Central memory CD8-positive, alpha-beta T cell (primary cell): ENCODE measurements at regions not wholly inside any gene's neighbourhood (a gene's known extent, or its start where the extent isn't known, plus 50 kb on each side); places are given as distances from the start of the nearest gene placed in this dataset.
"Not testable (repeated sequence)": the region's sequence is repeated elsewhere in the genome, so short reads cannot be mapped to it uniquely, and the experiment has no call there.

Experiments
- ATAC-seq: fragments of 150-1000 bp; cut with Tn5 transposase; replicated peaks from 2 replicates; pipeline ENCODE4 v1.10.0; 2022; ENCODE audit warnings: mild to moderate bottlenecking, moderate FRiP score, moderate number of reproducible peaks; ENCODE audit not compliant: poor library complexity, severe bottlenecking; ENCODE audit errors: extremely low read depth
- DNase-seq, 2 donors: peaks; one replicate each; pipeline ENCODE4 v3.0.0; 2021; ENCODE audit warnings: low spot score in 2 of 2
- H3K27ac Mint-ChIP-seq: one replicate; pipeline ENCODE4 v1.8.0; 2022; ENCODE audit warnings: low read depth, mild to moderate bottlenecking, moderate library complexity, mixed read lengths
- H3K27me3 Mint-ChIP-seq: one replicate; pipeline ENCODE4 v1.8.0; 2022; ENCODE audit warnings: mixed read lengths
- H3K36me3 Mint-ChIP-seq: one replicate; pipeline ENCODE4 v1.8.0; 2022; ENCODE audit warnings: mild to moderate bottlenecking, moderate library complexity, mixed read lengths; ENCODE audit not compliant: insufficient read depth
- H3K4me1 Mint-ChIP-seq: one replicate; pipeline ENCODE4 v1.8.0; 2022; ENCODE audit warnings: mixed read lengths
- H3K4me3 Mint-ChIP-seq: one replicate; pipeline ENCODE4 v1.8.0; 2022; ENCODE audit warnings: mild to moderate bottlenecking, moderate library complexity, mixed read lengths
- H3K9me3 Mint-ChIP-seq: one replicate; pipeline ENCODE4 v1.8.0; 2022; ENCODE audit warnings: mixed read lengths

DNA sequence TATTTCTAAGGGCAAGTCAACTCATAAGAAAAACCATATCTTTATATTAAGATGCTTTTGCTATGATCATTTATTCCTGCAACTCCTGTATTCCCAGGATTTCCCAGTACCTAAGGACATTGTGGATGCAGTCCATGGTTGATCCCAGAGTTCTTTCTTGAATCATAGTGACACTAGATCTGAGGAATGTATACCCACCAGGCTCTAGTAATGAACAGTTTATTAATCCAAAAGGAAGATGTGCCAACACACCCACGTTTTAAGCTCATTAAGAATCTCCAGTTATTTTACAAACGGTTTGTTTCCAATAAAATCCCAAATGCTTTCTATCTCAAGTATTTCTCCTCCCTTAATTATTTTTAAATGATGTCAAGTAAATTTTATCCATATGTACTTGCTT is 210.8 kb upstream of the ZEB2 start:
- Mint-ChIP-seq H3K36me3 (no peaks in the 10 kb centered on the region), H3K4me3 (no peak overlapping the region), H3K27me3 (no peaks in the 10 kb centered on the region), H3K27ac (no peak overlapping the region), H3K9me3 (no peaks in the 10 kb centered on the region), H3K4me1 (no peaks in the 10 kb centered on the region)
- no peak for DNase-seq
- ATAC-seq, result no peak

DNA sequence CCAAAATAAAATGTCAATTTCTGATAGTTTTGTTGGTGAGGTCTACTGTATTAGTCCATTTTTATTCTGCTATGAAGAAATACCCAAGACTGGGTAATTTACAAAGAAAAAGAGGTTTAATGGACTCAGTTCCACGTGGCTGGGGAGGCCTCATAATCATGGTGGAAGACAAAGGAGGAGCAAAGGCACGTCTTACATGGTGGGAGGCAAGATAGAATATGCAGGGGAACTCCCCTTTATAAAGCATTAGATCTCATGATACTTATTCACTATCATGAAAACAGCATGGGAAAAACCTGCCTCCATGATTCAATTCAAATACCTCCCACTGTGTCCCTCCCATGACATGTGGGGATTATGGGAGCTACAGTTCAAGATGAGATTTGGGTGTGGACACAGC is 204.5 kb upstream of the ZEB2 start:
- DNase-seq, H3K36me3 Mint-ChIP-seq, ATAC-seq, H3K27me3 Mint-ChIP-seq, H3K27ac Mint-ChIP-seq, H3K4me1 Mint-ChIP-seq, H3K4me3 Mint-ChIP-seq, H3K9me3 Mint-ChIP-seq: not testable (repeated sequence)

DNA sequence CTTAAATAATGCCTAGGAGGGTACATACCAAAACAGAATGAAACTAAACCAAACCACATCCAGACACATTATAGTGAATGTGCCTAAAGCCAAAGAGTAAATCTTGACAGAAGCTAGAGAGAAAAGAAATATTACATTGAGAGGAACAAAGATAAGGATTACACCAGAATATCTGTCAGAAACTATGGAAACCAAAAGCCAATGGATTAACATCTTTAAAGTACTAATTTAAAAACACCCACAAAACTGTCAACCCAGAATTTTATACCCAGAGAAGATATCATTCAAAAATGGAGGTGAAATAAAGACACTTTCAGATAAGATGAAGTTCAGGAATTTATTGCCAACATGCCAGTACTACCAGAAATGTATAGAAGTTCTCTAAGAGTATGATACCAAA is 198.5 kb upstream of the ZEB2 start:
- Mint-ChIP-seq H3K4me3 (no peak overlapping the region), H3K27me3 (peaks cover 7% of the 10 kb centered on the region), H3K36me3 (no peaks in the 10 kb centered on the region), H3K27ac (no peak overlapping the region), H3K9me3 (peaks cover 18% of the 10 kb centered on the region), H3K4me1 (no peaks in the 10 kb centered on the region)
- DNase-seq (no peak), ATAC-seq (no peak)

DNA sequence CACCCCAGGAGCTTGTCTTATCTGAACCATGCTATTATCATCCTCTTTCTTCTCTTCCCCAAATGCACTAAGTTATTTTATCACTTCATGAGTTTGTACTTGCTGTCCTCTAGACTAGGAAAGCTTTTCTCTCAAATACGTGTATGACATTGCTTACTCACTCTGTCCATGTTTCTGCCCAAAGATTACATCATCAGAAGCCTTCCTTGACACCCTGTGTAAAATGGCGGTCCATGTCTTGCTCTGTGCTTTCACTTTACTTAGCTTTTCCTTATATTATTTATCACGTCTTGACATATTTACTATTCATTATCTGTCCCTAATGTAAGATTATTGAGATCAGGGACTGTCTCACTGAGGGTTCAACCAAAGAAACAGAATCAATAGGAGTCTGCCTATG is 196.1 kb upstream of the ZEB2 start:
- no peak overlapping the region for H3K27ac Mint-ChIP-seq
- ATAC-seq, result no peak
- peaks cover 18% of the 10 kb centered on the region for H3K9me3 Mint-ChIP-seq
- no peak for DNase-seq
- H3K4me3 Mint-ChIP-seq, result no peak overlapping the region
- H3K4me1 Mint-ChIP-seq, result no peaks in the 10 kb centered on the region
- no peaks in the 10 kb centered on the region for H3K27me3 Mint-ChIP-seq
- H3K36me3 Mint-ChIP-seq, result no peaks in the 10 kb centered on the region

DNA sequence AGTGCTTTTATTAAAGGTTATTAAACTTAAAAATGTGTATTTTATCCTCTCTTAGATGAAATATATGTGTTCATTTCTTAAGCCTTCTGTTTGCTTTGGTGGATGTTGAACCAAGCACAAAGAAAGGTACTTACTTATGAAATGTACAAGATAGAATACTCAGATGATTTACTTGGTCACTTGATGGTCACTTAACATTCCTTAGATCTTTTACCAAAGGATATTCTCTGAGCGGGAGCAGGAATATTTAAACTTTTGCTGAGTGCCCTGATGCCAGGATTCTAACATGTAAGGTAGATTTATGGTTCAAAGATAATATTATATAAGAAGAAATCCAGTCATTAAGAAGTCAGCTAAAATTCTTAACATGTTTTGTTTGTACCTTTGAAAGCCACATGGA is 193.5 kb upstream of the ZEB2 start:
- ATAC-seq (no peak), DNase-seq (no peak)
- no peaks in the 10 kb centered on the region for H3K4me1 Mint-ChIP-seq
- peaks cover 17% of the 10 kb centered on the region for H3K9me3 Mint-ChIP-seq
- no peak overlapping the region for H3K27ac Mint-ChIP-seq
- H3K27me3 Mint-ChIP-seq, result no peaks in the 10 kb centered on the region
- no peaks in the 10 kb centered on the region for H3K36me3 Mint-ChIP-seq
- no peak overlapping the region for H3K4me3 Mint-ChIP-seq

DNA sequence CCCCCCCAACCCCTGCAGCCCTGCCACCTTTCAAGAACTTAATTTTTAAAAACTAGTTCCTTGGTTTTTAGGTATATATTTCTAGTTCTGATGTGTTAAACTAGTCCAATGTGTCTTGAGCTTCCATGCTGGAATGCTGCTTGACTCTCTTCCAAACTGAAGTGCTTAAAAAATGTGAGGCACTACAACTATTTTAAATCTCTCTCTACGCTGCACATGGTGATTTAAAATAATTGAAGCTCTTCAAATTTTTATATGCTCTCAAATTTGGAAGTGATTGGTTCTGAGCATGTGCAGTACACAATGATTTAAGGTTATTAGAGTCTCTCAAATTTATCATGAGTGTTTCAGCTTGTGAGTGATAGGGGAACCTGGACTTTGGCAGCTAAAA is 192.6 kb upstream of the ZEB2 start:
- Mint-ChIP-seq H3K4me3 (no peak overlapping the region), H3K36me3 (no peaks in the 10 kb centered on the region), H3K4me1 (no peaks in the 10 kb centered on the region), H3K27me3 (no peaks in the 10 kb centered on the region), H3K9me3 (peaks cover 9% of the 10 kb centered on the region), H3K27ac (no peak overlapping the region)
- DNase-seq (no peak), ATAC-seq (no peak)

DNA sequence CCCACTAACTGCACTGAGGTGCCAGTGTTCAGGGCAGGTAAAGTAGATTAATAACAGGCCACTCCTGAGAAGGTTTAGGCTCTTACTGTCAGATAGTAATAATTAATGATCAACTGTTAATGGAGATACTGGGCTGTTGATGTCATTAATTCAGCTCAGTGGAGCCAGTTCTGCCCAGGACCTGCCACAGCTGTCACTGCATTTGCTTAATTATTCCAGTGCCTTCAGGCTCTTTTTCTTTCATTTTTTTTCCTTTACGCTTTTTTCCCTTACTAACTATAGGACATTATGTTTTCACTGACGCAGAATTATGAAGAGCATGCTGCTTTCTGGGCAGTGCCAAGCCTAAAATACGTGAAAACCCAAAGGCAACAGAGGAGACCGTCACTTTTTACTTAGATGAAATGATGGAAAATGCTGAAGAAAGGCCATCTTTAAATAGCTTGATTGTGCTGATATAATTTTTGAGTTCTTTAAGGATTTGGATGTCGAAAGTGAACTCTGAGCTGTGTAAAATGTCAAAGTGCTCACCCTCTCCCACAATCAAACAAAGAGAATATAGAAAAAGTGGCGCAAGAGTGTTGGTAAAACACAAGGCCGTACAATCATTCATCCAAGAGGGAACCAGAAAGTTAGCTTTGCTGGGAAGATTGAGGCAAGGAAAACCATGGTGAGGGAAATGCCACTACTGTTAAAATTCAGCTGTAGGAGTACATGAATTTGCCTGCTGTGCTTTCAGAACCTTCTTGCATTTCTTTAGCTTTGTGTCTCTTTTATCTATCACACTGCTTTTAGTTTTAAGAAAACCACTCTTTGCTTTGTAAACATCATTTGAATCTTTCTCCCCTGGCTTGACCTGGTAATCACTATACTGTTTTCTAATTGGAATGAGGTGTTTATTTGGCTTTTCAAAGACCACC is 192.0 kb upstream of the ZEB2 start:
- Mint-ChIP-seq H3K36me3 (no peaks in the 10 kb centered on the region), H3K4me1 (no peaks in the 10 kb centered on the region), H3K4me3 (no peak overlapping the region), H3K9me3 (peaks cover 2% of the 10 kb centered on the region), H3K27me3 (no peaks in the 10 kb centered on the region), H3K27ac (no peak overlapping the region)
- no peak for DNase-seq
- ATAC-seq, result no peak

DNA sequence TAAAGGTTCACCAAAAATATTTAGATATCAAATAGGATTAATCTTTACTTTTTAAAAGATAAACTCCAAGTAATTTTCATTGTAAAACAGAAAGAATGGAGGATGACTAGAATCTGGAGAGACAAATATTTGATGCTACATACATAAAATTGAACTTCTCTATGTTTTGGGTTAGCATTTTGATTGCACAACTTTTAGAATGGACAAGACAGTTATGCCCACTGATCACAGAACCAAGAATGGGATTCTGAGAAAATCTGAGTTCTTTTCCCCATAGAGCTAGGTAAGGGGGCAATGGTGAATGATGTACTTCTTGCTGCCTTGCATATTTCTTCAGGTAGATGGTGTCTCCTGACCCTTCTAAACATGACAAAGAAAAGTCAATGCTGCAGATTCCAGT is 191.2 kb upstream of the ZEB2 start:
- H3K36me3 Mint-ChIP-seq, result no peaks in the 10 kb centered on the region
- no peak overlapping the region for H3K27ac Mint-ChIP-seq
- no peaks in the 10 kb centered on the region for H3K27me3 Mint-ChIP-seq
- no peaks in the 10 kb centered on the region for H3K9me3 Mint-ChIP-seq
- H3K4me1 Mint-ChIP-seq, result no peaks in the 10 kb centered on the region
- no peak for ATAC-seq
- no peak for DNase-seq
- no peak overlapping the region for H3K4me3 Mint-ChIP-seq

DNA sequence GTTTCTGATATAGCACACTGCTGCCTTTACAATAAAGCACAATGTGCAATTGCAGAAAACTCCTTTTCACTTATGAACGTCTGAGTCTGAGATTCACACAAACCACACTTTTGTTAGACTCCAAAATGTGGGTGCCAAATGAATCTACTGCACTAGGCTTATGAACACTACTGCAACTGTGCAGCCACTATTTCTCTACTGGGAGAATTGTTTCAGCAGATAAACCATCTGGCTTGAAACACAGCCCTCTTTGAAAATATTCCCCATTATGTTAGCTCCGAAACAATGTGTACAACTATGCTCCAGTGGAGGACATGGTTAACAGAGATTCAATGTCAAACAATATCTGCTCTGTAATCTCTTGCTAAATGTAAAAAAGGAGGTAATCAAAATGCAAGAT is 188.7 kb upstream of the ZEB2 start:
- no peaks in the 10 kb centered on the region for H3K4me1 Mint-ChIP-seq
- H3K27me3 Mint-ChIP-seq, result no peaks in the 10 kb centered on the region
- DNase-seq (no peak), ATAC-seq (no peak)
- no peaks in the 10 kb centered on the region for H3K9me3 Mint-ChIP-seq
- no peaks in the 10 kb centered on the region for H3K36me3 Mint-ChIP-seq
- no peak overlapping the region for H3K4me3 Mint-ChIP-seq
- H3K27ac Mint-ChIP-seq, result no peak overlapping the region

DNA sequence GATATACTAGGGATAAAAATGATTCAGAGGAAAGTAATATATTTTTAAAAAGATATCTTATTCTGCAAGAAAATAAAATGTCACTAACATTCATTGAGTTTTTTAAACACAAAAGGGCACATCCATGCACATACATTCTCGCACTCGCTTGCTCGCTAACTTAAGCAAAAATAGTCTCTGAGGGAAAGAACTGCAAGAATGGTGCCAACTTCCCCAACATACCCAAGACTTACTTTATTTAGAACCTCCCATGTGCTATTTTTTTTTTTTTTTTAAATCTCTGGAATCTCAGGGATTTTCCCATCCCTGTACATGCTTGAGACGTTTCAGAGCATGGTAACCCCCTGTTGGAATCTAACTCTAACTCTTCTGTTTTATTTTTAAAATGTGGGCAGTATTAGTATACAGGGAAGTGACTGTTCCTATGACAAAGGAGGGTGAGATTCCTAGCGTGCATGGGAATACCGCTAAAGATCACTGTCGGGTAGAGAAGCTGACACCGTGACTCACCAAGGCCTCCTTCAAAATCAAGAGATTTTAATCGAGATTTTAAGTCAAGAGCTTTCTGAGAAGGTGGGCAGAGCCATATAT is 187.9 kb upstream of the ZEB2 start:
- Mint-ChIP-seq H3K9me3 (no peaks in the 10 kb centered on the region), H3K4me1 (no peaks in the 10 kb centered on the region), H3K27me3 (no peaks in the 10 kb centered on the region), H3K4me3 (no peak overlapping the region), H3K36me3 (no peaks in the 10 kb centered on the region), H3K27ac (no peak overlapping the region)
- no peak for ATAC-seq
- no peak for DNase-seq

DNA sequence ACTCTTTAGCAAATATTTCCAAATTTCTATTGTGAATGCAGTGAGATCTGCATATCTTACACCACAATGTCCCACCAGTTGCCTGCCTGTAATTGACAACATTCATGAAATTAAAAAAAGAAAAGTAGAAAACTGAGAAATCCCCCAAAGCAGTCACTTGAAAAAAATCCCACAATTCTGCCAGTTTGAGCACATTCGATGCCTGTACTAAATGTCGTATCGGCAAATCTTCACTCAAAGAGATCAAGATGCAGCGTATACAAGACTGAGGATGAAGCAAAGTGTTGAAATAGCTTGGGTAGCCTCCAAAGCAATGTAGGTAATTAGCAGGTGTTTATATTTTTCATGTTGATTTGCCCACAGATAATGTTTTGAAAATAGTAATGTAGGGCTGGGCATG is 186.7 kb upstream of the ZEB2 start:
- Mint-ChIP-seq H3K36me3 (no peaks in the 10 kb centered on the region), H3K27me3 (no peaks in the 10 kb centered on the region), H3K27ac (no peak overlapping the region), H3K4me3 (no peak overlapping the region), H3K4me1 (no peaks in the 10 kb centered on the region), H3K9me3 (no peaks in the 10 kb centered on the region)
- no peak for ATAC-seq
- DNase-seq, result no peak

DNA sequence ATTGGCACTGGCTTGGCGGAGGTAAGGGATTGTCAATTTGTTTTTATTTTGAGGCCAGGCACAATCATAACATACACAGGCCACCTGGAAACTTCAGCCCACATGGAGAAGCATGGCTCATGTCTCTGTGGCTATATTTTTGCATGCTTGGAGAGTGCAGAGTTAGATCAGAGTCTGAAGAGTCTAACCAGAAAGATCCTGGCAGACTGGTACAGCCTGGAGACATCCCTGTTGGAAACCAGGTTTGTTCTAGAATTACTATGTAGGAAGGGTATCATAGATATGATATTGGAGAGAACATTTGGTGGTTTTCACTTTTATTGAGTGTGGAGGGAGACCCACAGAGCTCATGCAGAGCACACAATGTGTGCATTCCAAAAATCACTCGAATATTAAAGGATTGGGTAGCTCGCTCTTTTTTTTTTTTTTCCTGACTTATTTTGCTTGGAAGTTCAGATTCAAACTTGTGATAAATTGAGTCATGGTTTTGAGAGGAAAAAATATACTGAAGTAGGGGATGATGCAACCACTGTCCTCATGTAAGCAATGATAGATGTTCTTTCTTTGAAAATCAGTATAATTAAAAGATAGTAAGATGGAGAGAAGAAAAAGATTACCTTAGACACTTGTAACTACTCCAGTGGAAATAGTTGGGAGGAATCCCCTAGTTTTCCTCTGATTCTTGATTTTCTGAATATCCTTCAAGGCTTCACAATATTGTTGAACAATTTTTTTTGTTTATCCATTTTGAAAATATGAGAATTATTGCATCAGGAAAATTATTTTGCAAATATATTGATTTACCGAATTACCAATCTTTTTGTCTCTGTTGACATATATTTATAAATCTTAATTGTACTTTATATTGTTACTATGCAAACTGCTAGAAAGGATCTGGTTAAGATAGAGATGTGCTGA is 185.7 kb upstream of the ZEB2 start:
- H3K27ac Mint-ChIP-seq, result no peak overlapping the region
- H3K4me1 Mint-ChIP-seq, result no peaks in the 10 kb centered on the region
- no peaks in the 10 kb centered on the region for H3K9me3 Mint-ChIP-seq
- H3K27me3 Mint-ChIP-seq, result no peaks in the 10 kb centered on the region
- H3K4me3 Mint-ChIP-seq, result no peak overlapping the region
- DNase-seq, result no peak
- no peaks in the 10 kb centered on the region for H3K36me3 Mint-ChIP-seq
- ATAC-seq, result no peak
